22Rv1 (cell line): ENCODE measurements at regions not wholly inside any gene's neighbourhood (a gene's known extent, or its start where the extent isn't known, plus 50 kb on each side); places are given as distances from the start of the nearest gene placed in this dataset.

ENCODE experiments used
- H3K27ac ChIP-seq: fragments of 450-650 bp; 2 replicates; pipeline ENCODE4 v1.5.1; 2017
- CTCF ChIP-seq: fragments of 450-650 bp; IDR thresholded peaks from 2 replicates; pipeline ENCODE4 v1.5.1; 2017; ENCODE audit warnings: mild to moderate bottlenecking
- ZFX ChIP-seq: fragments of 450-650 bp; IDR thresholded peaks from 2 replicates; pipeline ENCODE4 v1.6.1; 2017; ENCODE audit warnings: antibody characterized with exemption, borderline replicate concordance

GRCh38 chr1:239678181-239678580 is 291.8 kb downstream of the CHRM3 start:
- TF ChIP-seq CTCF (no peak), ZFX (no peak)
- H3K27ac ChIP-seq, result no peak overlapping the region

DNA sequence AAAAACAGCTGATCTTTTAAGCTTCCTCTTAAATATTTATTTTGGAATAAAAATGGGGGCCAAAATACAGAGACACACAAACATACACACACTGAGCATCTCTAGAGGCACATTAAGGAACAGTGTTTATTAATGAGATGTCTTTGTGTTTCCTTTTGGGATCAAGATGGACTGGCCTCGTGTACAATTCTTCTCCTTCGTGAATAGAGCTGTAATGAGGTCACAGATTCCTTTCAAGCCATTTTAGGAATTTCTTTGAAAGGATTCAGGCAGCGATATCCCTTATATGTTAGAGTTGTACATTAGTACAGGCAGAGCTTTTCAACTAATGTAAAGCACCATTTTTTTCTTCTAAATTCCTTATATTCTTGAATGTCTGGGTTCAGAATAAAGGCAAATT is 295.7 kb downstream of the CHRM3 start:
- H3K27ac ChIP-seq, result no peak overlapping the region
- TF ChIP-seq CTCF, result no peak

DNA sequence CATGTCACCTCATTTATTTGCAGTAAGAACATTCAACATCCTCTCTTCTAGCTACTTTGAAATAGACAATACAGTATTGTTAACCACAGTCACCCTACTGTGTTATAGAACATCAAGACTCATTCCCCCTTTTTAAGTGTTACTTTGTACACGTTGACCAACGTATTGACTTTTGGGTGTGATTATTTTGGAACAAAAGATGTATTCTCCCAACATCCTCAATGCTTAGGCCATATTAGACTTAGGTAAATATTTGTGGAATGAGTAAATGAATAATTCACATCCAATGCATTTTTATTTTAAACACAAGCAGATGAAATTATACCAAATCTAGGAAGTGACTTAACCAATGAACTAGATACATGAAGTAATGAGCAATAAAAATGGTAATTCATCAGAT is 296.6 kb downstream of the CHRM3 start:
- TF ChIP-seq ZFX (no peak), CTCF (no peak)
- H3K27ac ChIP-seq, result no peak overlapping the region

GRCh38 chr1:239686386-239686785 is 300.0 kb downstream of the CHRM3 start:
- TF ChIP-seq CTCF (no peak), ZFX (no peak)
- no peak overlapping the region for H3K27ac ChIP-seq

GRCh38 chr1:239696317-239696716 is 309.9 kb downstream of the CHRM3 start:
- TF ChIP-seq CTCF, result no peak
- TF ChIP-seq ZFX, result no peak
- H3K27ac ChIP-seq, result no peak overlapping the region

DNA sequence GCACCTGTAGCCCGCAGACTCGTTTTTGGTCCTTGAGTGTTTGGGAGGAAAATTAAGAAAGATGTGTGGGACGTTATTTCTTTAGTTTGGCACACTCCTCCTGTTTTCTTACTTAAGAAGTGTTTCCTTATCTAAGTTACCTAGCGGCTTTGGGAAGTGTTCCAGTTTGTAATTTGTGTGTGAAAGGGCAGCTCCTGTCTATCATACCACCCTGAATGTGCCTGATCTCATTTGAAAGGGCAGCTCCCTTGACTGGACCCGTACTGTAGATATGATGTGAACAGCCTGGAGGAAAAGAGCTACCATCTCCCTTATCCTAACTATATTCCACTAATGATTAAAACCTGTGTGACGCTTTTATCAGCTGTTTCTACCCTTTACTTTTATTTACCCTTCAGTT is 314.3 kb downstream of the CHRM3 start:
- no peak for TF ChIP-seq ZFX
- TF ChIP-seq CTCF, result no peak
- H3K27ac ChIP-seq, result no peak overlapping the region

DNA sequence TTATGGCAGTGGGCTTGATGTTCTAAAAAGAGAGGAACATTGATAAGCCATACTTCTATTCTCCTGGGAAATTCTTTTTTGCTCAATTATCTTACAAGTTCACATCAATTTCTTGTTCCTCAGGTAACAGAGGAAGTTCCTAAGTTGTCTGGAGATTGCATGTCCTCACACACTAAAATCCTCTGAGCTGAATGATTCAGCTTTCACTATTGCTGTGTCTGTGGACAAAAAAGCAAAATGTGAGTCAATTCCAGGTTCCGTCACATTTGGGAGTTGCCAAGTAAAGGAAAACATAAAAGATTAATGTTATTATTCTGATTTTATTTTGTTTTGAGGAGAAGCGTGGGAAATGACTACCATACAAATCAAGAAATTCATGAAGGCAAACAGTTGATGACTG is 316.7 kb downstream of the CHRM3 start:
- no peak overlapping the region for H3K27ac ChIP-seq
- no peak for TF ChIP-seq ZFX
- TF ChIP-seq CTCF, result no peak
